ENCODE measurements at regions not wholly inside any gene's neighbourhood (a gene's known extent, or its start where the extent isn't known, plus 50 kb on each side); places are given as distances from the start of the nearest gene placed in this dataset.
"Not testable (repeated sequence)": the region's sequence is repeated elsewhere in the genome, so short reads cannot be mapped to it uniquely, and the experiment has no call there.

DNA sequence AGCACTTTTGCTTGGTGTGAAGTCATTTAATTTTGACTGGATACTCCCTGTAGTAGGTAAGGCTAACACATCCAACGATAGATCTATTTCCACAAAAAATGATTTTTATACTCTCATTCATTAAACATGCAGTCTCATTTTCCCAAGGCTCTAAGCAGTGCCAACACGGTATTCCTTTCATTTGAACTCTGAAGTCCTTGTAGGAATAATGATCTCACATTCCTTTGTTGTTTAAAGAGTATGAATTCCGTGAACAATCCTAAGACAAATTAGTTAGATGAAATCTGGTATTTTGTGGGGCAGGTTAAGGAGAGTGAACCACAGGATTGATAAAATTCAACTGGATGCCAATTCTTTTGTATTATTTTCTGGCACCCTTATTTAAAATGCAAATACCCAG is 66.6 kb downstream of the LACC1 start:
- Histone ChIP-seq H3K9me3 (replicated peaks) (no peaks in the 10 kb centered on the region), H3K27ac (no peak overlapping the region), H3K36me3 (no peaks in the 10 kb centered on the region), H3K4me3 (no peak overlapping the region), H3K27me3 (replicated peaks) (no peaks in the 10 kb centered on the region), H3K4me1 (replicated peaks) (no peaks in the 10 kb centered on the region)
- DNase-seq (ENCODE audit: low read depth in 1 of 2, low spot score in 2 of 2), result no peak

DNA sequence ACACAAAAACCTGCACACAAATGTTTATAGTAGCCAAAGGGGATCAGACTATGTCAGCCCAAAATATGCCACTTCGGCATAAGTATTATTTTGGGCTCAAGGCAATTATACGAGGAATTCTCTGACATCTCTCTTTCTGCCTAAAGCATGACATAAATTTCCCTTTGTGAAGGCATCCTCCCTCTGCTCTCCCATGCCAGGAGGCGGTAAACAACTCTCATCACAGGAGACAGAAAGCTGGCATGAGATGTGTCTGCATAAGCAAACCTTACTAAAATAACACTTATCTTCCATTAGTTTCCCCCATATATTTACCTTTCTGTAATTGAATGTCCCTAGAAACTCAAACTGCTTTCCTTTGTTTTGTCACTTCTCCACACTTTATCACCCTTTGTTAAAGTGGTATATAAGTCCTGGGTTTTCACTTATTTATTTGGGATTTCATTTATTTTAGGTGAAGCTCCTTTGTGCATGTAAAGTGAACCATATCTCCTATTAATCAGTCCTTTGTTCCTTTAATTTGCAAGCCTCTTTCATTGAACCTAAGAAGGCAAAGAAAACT is 68.3 kb downstream of the LACC1 start:
- no peak overlapping the region for H3K27ac ChIP-seq
- H3K36me3 ChIP-seq, result no peaks in the 10 kb centered on the region
- H3K4me3 ChIP-seq, result no peak overlapping the region
- H3K9me3 ChIP-seq (replicated peaks), result no peaks in the 10 kb centered on the region
- H3K4me1 ChIP-seq (replicated peaks), result no peaks in the 10 kb centered on the region
- DNase-seq (ENCODE audit: low read depth in 1 of 2, low spot score in 2 of 2), result no peak
- no peaks in the 10 kb centered on the region for H3K27me3 ChIP-seq (replicated peaks)

DNA sequence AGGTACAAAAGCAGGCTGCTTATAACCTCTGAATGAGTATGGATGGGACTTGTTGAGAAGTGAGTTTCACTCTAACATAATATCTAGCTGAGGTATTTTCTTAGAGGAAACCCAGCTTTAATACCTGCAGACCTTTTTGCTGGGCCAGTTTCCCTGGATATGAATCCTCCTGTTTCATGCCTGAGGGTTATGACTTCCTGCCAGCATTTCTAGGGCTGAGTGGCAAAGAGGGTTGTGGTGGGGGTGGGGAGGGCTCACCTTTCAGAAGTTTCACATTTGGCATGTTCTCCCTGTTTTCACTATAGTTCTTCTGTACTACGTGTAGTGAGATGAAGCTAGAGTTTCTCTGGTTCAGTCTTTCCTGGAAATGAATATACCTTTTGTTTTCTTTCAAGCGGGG is 73.7 kb downstream of the LACC1 start:
- DNase-seq (ENCODE audit: low read depth in 1 of 2, low spot score in 2 of 2), result no peak
- no peaks in the 10 kb centered on the region for H3K36me3 ChIP-seq
- H3K27ac ChIP-seq, result no peak overlapping the region
- H3K4me1 ChIP-seq (replicated peaks), result no peaks in the 10 kb centered on the region
- H3K27me3 ChIP-seq (replicated peaks), result no peaks in the 10 kb centered on the region
- H3K9me3 ChIP-seq (replicated peaks), result no peaks in the 10 kb centered on the region
- H3K4me3 ChIP-seq, result no peak overlapping the region

DNA sequence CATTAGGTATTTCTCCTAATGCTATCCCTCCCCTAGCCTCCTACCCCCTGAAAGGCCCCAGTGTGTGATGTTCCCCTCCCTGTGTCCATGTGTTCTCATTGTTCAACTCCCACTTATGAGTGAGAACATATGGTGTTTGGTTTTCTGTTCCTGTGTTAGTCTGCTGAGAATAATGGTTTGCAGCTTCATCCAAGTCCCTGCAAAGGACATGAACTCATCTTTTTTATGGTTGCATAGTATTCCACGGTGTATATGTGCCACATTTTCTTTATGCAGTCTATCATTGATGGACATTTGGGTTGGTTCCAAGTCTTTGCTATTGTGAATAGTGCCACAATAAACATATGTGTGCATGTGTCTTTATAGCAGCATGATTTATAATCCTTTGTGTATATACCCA is 77.3 kb downstream of the LACC1 start:
- H3K27ac ChIP-seq; DNase-seq (ENCODE audit: low read depth in 1 of 2, low spot score in 2 of 2); H3K36me3 ChIP-seq; H3K4me1 ChIP-seq (replicated peaks); H3K9me3 ChIP-seq (replicated peaks); H3K4me3 ChIP-seq; H3K27me3 ChIP-seq (replicated peaks): not testable (repeated sequence)

DNA sequence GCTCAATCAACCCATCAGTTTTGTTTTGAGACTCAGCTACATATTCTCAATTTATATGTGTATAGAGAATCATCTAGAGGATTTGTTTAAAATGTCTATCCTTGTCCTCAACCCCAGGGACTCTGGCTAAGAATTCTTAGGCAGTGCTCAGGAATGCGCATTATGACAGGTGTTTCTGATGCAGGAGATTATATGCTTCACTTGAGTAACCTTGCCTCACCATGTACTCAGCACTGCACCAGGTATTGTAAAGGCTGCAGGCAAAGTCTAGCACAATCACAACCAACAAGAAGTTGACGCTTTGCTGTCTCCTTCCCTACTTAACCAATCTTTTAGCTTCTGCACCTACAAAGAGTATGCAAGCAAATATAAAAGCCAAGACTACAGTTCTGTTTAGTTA is 79.6 kb downstream of the LACC1 start:
- no peak for DNase-seq (ENCODE audit: low read depth in 1 of 2, low spot score in 2 of 2)
- no peak overlapping the region for H3K27ac ChIP-seq

DNA sequence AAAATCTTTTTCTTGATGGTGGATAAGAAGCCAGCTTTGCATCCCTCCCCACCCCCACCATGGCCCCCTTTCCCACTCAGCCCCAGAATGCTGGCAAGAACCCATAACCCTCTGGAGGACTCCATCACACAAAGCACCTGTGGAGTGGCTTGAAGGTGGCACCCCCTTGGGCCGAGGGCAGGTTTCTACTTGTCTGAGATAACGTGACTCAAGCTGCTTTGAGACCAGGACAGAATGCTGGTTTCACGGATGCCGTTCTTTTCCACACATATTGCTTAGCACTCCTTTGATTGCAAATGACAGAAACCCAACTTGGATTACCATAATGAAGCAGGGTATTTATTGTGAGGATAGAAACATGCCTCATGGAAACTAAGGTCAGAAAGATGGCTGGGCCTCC is 82.2 kb downstream of the LACC1 start:
- Histone ChIP-seq H3K36me3 (no peaks in the 10 kb centered on the region), H3K27ac (no peak overlapping the region), H3K4me3 (no peak overlapping the region), H3K4me1 (replicated peaks) (no peaks in the 10 kb centered on the region), H3K9me3 (replicated peaks) (no peaks in the 10 kb centered on the region), H3K27me3 (replicated peaks) (no peaks in the 10 kb centered on the region)
- no peak for DNase-seq (ENCODE audit: low read depth in 1 of 2, low spot score in 2 of 2)

More for the DNA sequence above, 79.6 kb downstream of the LACC1 start:
- H3K4me1 ChIP-seq (replicated peaks), result no peaks in the 10 kb centered on the region
- no peaks in the 10 kb centered on the region for H3K27me3 ChIP-seq (replicated peaks)
- H3K4me3 ChIP-seq, result no peak overlapping the region
- no peaks in the 10 kb centered on the region for H3K9me3 ChIP-seq (replicated peaks)
- H3K36me3 ChIP-seq, result no peaks in the 10 kb centered on the region

DNA sequence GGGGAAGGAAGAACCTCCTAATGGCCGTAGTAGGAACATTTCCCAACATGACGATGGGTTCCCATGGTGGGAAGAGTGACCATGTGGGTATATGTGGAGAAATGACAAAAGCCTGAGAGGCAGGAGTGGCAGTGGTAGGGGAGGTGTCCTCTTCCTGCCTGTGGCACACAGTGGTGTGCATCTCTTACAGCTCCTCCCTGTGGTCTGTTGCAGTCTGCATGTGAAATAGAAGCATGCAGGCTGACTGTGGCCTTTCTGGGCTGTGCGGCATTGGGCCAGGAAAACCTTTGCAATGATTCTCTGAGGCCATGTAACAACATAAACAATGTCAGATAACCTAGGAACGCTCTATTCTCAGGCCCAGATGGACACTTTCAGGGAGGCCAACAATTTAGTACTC is 84.0 kb downstream of the LACC1 start:
- Histone ChIP-seq H3K27ac (no peak overlapping the region), H3K4me3 (no peak overlapping the region), H3K36me3 (no peaks in the 10 kb centered on the region), H3K27me3 (replicated peaks) (no peaks in the 10 kb centered on the region), H3K4me1 (replicated peaks) (no peaks in the 10 kb centered on the region), H3K9me3 (replicated peaks) (no peaks in the 10 kb centered on the region)
- DNase-seq (ENCODE audit: low read depth in 1 of 2, low spot score in 2 of 2), result no peak

DNA sequence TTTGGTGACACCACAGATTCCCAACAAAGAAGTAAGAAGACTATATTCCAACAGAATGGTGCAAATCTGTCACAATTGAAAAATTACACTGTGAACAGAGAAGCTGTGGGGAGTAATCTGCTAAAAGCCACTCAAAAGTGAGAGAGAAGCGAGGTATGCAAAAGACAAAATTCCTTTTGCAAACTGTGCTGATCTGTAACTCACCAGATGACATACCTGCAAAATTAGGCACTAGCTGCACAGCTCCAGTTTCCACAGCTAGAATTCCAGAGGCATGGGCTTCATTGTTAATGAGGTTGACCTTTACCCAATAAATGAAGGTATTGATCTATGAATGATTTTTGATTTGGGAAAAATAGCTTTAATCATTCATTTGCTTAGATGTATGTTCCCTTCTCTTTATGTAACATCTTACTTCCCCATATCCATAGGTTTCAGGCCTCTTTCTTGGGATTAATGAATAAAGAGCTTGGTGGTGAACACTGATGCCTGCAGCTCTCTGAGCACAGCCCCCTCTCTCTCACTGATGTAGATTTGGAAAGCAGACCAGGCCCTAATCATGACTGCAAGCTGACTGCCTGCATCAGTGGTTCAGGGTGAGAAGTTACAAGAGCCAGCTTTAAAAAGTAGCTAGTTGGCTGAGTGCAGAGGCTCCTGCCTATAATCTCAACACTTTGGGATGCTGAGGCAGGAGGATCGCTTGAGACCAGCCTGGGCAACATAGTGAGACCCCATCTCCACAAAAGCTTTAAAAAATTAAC is 85.2 kb downstream of the LACC1 start:
- no peak for DNase-seq (ENCODE audit: low read depth in 1 of 2, low spot score in 2 of 2)
- no peaks in the 10 kb centered on the region for H3K27me3 ChIP-seq (replicated peaks)
- H3K27ac ChIP-seq, result no peak overlapping the region
- H3K9me3 ChIP-seq (replicated peaks), result no peaks in the 10 kb centered on the region
- no peaks in the 10 kb centered on the region for H3K36me3 ChIP-seq
- no peak overlapping the region for H3K4me3 ChIP-seq
- H3K4me1 ChIP-seq (replicated peaks), result no peaks in the 10 kb centered on the region

DNA sequence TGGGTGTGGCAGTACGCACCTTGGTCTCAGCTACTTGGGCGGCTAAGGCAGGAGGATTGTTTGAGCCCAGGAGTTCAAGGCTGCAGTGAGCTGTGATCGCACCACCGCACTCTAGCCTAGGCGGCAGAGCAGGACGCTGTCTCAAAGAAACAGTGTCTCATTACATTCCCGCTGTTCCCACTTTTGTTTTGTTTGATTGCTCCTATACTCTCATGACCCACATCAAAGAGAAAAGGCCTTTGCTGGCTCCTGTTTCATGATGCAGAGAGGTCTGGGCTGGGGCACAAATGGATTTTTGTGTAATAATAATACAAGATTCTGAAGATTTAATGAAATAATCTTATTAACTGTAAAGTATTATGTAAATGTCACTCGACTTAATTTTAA is 85.7 kb downstream of the LACC1 start:
- H3K36me3 ChIP-seq, result no peaks in the 10 kb centered on the region
- no peak overlapping the region for H3K4me3 ChIP-seq
- no peaks in the 10 kb centered on the region for H3K4me1 ChIP-seq (replicated peaks)
- no peak for DNase-seq (ENCODE audit: low read depth in 1 of 2, low spot score in 2 of 2)
- H3K27ac ChIP-seq, result no peak overlapping the region
- H3K9me3 ChIP-seq (replicated peaks), result no peaks in the 10 kb centered on the region
- no peaks in the 10 kb centered on the region for H3K27me3 ChIP-seq (replicated peaks)

DNA sequence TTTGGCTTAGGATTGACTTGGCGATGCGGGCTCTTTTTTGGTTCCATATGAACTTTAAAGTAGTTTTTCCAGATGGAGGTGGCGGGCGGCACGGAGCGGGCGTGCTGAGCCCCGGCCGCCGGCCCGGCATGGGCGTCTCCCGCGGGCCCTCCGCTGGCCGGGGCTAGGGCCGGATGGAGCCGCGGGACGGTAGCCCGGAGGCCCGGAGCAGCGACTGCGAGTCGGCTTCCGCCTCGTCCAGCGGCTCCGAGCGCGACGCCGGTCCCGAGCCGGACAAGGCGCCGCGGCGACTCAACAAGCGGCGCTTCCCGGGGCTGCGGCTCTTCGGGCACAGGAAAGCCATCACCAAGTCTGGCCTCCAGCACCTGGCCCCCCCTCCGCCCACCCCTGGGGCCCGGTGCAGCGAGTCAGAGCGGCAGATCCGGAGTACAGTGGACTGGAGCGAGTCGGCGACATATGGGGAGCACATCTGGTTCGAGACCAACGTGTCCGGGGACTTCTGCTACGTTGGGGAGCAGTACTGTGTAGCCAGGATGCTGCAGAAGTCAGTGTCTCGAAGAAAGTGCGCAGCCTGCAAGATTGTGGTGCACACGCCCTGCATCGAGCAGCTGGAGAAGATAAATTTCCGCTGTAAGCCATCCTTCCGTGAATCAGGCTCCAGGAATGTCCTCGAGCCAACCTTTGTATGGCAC is 88.7 kb downstream of the LACC1 start:
- H3K27me3 ChIP-seq (replicated peaks); H3K27ac ChIP-seq; H3K4me3 ChIP-seq; DNase-seq (ENCODE audit: low read depth in 1 of 2, low spot score in 2 of 2); H3K4me1 ChIP-seq (replicated peaks); H3K36me3 ChIP-seq; H3K9me3 ChIP-seq (replicated peaks): not testable (repeated sequence)

DNA sequence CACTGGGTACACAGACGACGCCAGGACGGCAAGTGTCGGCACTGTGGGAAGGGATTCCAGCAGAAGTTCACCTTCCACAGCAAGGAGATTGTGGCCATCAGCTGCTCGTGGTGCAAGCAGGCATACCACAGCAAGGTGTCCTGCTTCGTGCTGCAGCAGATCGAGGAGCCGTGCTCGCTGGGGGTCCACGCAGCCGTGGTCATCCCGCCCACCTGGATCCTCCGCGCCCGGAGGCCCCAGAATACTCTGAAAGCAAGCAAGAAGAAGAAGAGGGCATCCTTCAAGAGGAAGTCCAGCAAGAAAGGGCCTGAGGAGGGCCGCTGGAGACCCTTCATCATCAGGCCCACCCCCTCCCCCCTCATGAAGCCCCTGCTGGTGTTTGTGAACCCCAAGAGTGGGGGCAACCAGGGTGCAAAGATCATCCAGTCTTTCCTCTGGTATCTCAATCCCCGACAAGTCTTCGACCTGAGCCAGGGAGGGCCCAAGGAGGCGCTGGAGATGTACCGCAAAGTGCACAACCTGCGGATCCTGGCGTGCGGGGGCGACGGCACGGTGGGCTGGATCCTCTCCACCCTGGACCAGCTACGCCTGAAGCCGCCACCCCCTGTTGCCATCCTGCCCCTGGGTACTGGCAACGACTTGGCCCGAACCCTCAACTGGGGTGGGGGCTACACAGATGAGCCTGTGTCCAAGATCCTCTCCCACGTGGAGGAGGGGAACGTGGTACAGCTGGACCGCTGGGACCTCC is 89.4 kb downstream of the LACC1 start:
- not testable (repeated sequence) for H3K4me1 ChIP-seq (replicated peaks); H3K36me3 ChIP-seq; H3K27me3 ChIP-seq (replicated peaks); H3K4me3 ChIP-seq; H3K9me3 ChIP-seq (replicated peaks); DNase-seq (ENCODE audit: low read depth in 1 of 2, low spot score in 2 of 2); H3K27ac ChIP-seq

DNA sequence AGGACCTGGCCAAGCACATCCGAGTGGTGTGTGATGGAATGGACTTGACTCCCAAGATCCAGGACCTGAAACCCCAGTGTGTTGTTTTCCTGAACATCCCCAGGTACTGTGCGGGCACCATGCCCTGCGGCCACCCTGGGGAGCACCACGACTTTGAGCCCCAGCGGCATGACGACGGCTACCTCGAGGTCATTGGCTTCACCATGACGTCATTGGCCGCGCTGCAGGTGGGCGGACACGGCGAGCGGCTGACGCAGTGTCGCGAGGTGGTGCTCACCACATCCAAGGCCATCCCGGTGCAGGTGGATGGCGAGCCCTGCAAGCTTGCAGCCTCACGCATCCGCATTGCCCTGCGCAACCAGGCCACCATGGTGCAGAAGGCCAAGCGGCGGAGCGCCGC is 90.2 kb downstream of the LACC1 start:
- H3K4me1 ChIP-seq (replicated peaks); H3K27me3 ChIP-seq (replicated peaks); H3K9me3 ChIP-seq (replicated peaks); DNase-seq (ENCODE audit: low read depth in 1 of 2, low spot score in 2 of 2); H3K36me3 ChIP-seq; H3K4me3 ChIP-seq; H3K27ac ChIP-seq: not testable (repeated sequence)

DNA sequence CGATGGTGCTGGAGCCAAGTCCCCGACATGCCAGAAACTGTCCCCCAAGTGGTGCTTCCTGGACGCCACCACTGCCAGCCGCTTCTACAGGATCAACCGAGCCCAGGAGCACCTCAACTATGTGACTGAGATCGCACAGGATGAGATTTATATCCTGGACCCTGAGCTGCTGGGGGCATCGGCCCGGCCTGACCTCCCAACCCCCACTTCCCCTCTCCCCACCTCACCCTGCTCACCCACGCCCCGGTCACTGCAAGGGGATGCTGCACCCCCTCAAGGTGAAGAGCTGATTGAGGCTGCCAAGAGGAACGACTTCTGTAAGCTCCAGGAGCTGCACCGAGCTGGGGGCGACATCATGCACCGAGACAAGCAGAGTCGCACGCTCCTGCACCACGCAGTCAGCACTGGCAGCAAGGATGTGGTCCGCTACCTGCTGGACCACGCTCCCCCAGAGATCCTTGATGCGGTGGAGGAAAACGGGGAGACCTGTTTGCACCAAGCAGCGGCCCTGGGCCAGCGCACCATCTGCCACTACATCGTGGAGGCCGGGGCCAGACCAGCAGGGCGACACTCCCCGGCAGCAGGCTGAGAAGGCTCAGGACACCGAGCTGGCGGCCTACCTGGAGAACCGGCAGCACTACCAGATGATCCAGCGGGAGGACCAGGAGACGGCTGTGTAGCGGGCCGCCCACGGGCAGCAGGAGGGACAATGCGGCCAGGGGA is 91.0 kb downstream of the LACC1 start:
- H3K36me3 ChIP-seq; DNase-seq (ENCODE audit: low read depth in 1 of 2, low spot score in 2 of 2); H3K4me1 ChIP-seq (replicated peaks); H3K27me3 ChIP-seq (replicated peaks); H3K27ac ChIP-seq; H3K9me3 ChIP-seq (replicated peaks); H3K4me3 ChIP-seq: not testable (repeated sequence)

Data from SJSA1 (cell line).